SU-DHL-6 (cell line): ENCODE measurements at regions not wholly inside any gene's neighbourhood (a gene's known extent, or its start where the extent isn't known, plus 50 kb on each side); places are given as distances from the start of the nearest gene placed in this dataset.

Source experiments
- H2AFZ ChIP-seq: fragments of 200-600 bp; sonication (generic); 2 replicates; pipeline ENCODE4 v1.6.1; 2014; ENCODE audit warnings: low read depth, mild to moderate bottlenecking, moderate library complexity, mixed read lengths, antibody characterized with exemption, low read length; ENCODE audit not compliant: severe bottlenecking
- H3F3A ChIP-seq: fragments of 200-600 bp; shearing (Covaris generic); 2 replicates; pipeline ENCODE4 v1.6.0; 2016; ENCODE audit warnings: antibody characterized with exemption, mild to moderate bottlenecking; ENCODE audit not compliant: insufficient read depth
- H3K27ac ChIP-seq: fragments of 200-600 bp; sonication (generic); 2 replicates; pipeline ENCODE4 v1.5.1; 2016; ENCODE audit warnings: low read depth, mild to moderate bottlenecking, low read length, moderate library complexity, mixed read lengths
- H3K27me3 ChIP-seq: fragments of 200-600 bp; sonication (generic), shearing (Covaris generic); 2 replicates; pipeline ENCODE4 v1.6.0; 2014; ENCODE audit warnings: mild to moderate bottlenecking, low read length
- H3K36me3 ChIP-seq: fragments of 200-600 bp; sonication (generic); 2 replicates; pipeline ENCODE4 v1.6.1; 2014; ENCODE audit warnings: mild to moderate bottlenecking, low read length, mixed read lengths
- H3K4me2 ChIP-seq: fragments of 300-600, 200-600 bp; shearing (Covaris generic), sonication (generic); 2 replicates; pipeline ENCODE4 v1.6.0; 2014; ENCODE audit warnings: low read length, low read depth, mild to moderate bottlenecking; ENCODE audit not compliant: poor library complexity, severe bottlenecking
- H3K4me3 ChIP-seq: fragments of 200-600 bp; sonication (generic); 2 replicates; pipeline ENCODE4 v1.5.1; 2014; ENCODE audit warnings: antibody characterized with exemption, low read length, mild to moderate bottlenecking, mixed read lengths; ENCODE audit not compliant: insufficient read depth, poor library complexity, severe bottlenecking
- H3K79me2 ChIP-seq: fragments of 200-600 bp; sonication (generic); 2 replicates; pipeline ENCODE4 v1.6.1; 2014; ENCODE audit warnings: mild to moderate bottlenecking, low read length, moderate library complexity; ENCODE audit not compliant: insufficient read depth
- H3K9ac ChIP-seq: fragments of 200-600 bp; sonication (generic); 2 replicates; pipeline ENCODE4 v1.7.0; 2014; ENCODE audit warnings: mild to moderate bottlenecking, low read length
- H3K9me2 ChIP-seq: fragments of 200-600 bp; sonication (generic); replicated peaks from 2 replicates; pipeline ENCODE4 v1.6.1; 2014; ENCODE audit warnings: low read length; ENCODE audit not compliant: insufficient read depth
- H3K9me3 ChIP-seq: fragments of 200-600 bp; sonication (generic); 2 replicates; pipeline ENCODE4 v1.6.1; 2014; ENCODE audit warnings: low read length, mixed read lengths; ENCODE audit not compliant: insufficient read depth
- H4K20me1 ChIP-seq: fragments of 200-600 bp; sonication (generic); 2 replicates; pipeline ENCODE4 v1.6.1; 2014; ENCODE audit warnings: low read depth, mild to moderate bottlenecking, antibody characterized with exemption, low read length, moderate library complexity, mixed read lengths
- CTCF ChIP-seq: fragments of 200-600 bp; sonication (generic); IDR thresholded peaks from one replicate; pipeline ENCODE4 v1.5.1; 2017; ENCODE audit warnings: antibody characterized with exemption, mild to moderate bottlenecking, low read length, moderate library complexity; ENCODE audit not compliant: insufficient read depth, poor library complexity, severe bottlenecking
- EZH2phosphoT487 ChIP-seq: fragments of 200-600 bp; sonication (generic), shearing (Covaris generic); conservative IDR thresholded peaks from 2 replicates; pipeline ENCODE4 v1.6.1; 2018; ENCODE audit warnings: mild to moderate bottlenecking, antibody characterized with exemption, low read length, moderate library complexity, mixed read lengths

GRCh38 chr11:24091594-24091993, 405.3 kb upstream of the LUZP2 start:
- H3K9ac ChIP-seq, result no peak overlapping the region
- H3K4me2 ChIP-seq, result no peak overlapping the region
- no peak overlapping the region for H2AFZ ChIP-seq
- no peaks in the 10 kb centered on the region for H3K36me3 ChIP-seq
- H3K4me3 ChIP-seq, result no peak overlapping the region
- H3K79me2 ChIP-seq, result no peaks in the 10 kb centered on the region
- H3K9me2 ChIP-seq, result no peaks in the 10 kb centered on the region
- no peak for TF ChIP-seq CTCF
- no peak for TF ChIP-seq EZH2phosphoT487
- H3K9me3 ChIP-seq, result no peaks in the 10 kb centered on the region
- H3K27ac ChIP-seq, result no peak overlapping the region
- H4K20me1 ChIP-seq, result no peaks in the 10 kb centered on the region
- H3K27me3 ChIP-seq, result no peaks in the 10 kb centered on the region
- H3F3A ChIP-seq, result no peaks in the 10 kb centered on the region

- Histone ChIP-seq H3K4me3 (no peak overlapping the region), H3K9me2 (no peaks in the 10 kb centered on the region), H3K79me2 (no peaks in the 10 kb centered on the region), H3K4me2 (no peak overlapping the region), H2AFZ (no peak overlapping the region), H3K27me3 (no peaks in the 10 kb centered on the region), H3K9me3 (no peaks in the 10 kb centered on the region), H3F3A (no peaks in the 10 kb centered on the region), H3K9ac (no peak overlapping the region), H3K36me3 (no peaks in the 10 kb centered on the region), H3K27ac (no peak overlapping the region), H4K20me1 (no peaks in the 10 kb centered on the region)
- TF ChIP-seq CTCF (no peak), EZH2phosphoT487 (no peak)
Observed at GRCh38 chr11:24093375-24093774, 403.5 kb upstream of the LUZP2 start.

GRCh38 chr11:24108609-24109008, 388.2 kb upstream of the LUZP2 start:
- Histone ChIP-seq H3K27me3 (no peaks in the 10 kb centered on the region), H3K36me3 (no peaks in the 10 kb centered on the region), H3K4me2 (no peak overlapping the region), H3F3A (no peaks in the 10 kb centered on the region), H2AFZ (no peak overlapping the region), H3K27ac (no peak overlapping the region), H4K20me1 (no peaks in the 10 kb centered on the region), H3K79me2 (no peaks in the 10 kb centered on the region), H3K9me3 (0 out of 2 replicates have a peak, but pooled peaks cover 7% of the 10 kb centered on the region), H3K9ac (no peak overlapping the region), H3K4me3 (no peak overlapping the region), H3K9me2 (no peaks in the 10 kb centered on the region)
- no peak for TF ChIP-seq CTCF
- TF ChIP-seq EZH2phosphoT487, result no peak
